HCT116 (cell line): ENCODE measurements at regions not wholly inside any gene's neighbourhood (a gene's known extent, or its start where the extent isn't known, plus 50 kb on each side); places are given as distances from the start of the nearest gene placed in this dataset.

Experiments
- CTCF ChIP-seq, 3 experiments: fragments of 200-600 bp in 1 of 3; sonication (generic) in 1 of 3; IDR thresholded peaks in 2 of 3; conservative IDR thresholded peaks in 1 of 3; 2 replicates each; pipeline ENCODE4 v1.5.1; 2012 to 2017; ENCODE audit warnings: low read depth in 2 of 3, low read length in 2 of 3, antibody characterized with exemption in 1 of 3, borderline replicate concordance in 1 of 3, control low read depth in 1 of 3, mild to moderate bottlenecking in 1 of 3, mixed read lengths in 1 of 3, mixed run types in 1 of 3, moderate library complexity in 1 of 3; ENCODE audit not compliant: insufficient read depth in 1 of 3
- JUND ChIP-seq: IDR thresholded peaks from 2 replicates; pipeline ENCODE4 v1.6.1; 2012
- POLR2A ChIP-seq: IDR thresholded peaks from 2 replicates; pipeline ENCODE4 v1.7.0; 2011; ENCODE audit warnings: borderline replicate concordance; ENCODE audit not compliant: insufficient read depth, insufficient read length; ENCODE audit errors: extremely low read depth
- RAD21 ChIP-seq: IDR thresholded peaks from 2 replicates; pipeline ENCODE4 v1.6.1; 2012; ENCODE audit warnings: low read depth, mild to moderate bottlenecking

- TF ChIP-seq POLR2A (no peak), CTCF (IDR thresholded peaks at IDR 0.05 in 2 of 3, conservative IDR thresholded peaks at IDR 0.05 in 1 of 3; ENCODE audit: borderline replicate concordance in 1 of 3, insufficient read depth in 1 of 3, low read depth in 2 of 3, low read length in 2 of 3) (no peak), RAD21 (no peak), JUND (no peak)
Measured at GRCh38 chr3:191973820-191974219, 512.9 kb downstream of the PYDC2 start.
